GM19438 (cell line): ENCODE measurements at regions not wholly inside any gene's neighbourhood (a gene's known extent, or its start where the extent isn't known, plus 50 kb on each side); places are given as distances from the start of the nearest gene placed in this dataset.

ENCODE experiments used
- ATAC-seq: cut with Tn5 transposase; IDR thresholded peaks from one replicate; pipeline ENCODE4 v1.9.1; 2021; ENCODE audit warnings: low read depth; ENCODE audit not compliant: unreplicated experiment

DNA sequence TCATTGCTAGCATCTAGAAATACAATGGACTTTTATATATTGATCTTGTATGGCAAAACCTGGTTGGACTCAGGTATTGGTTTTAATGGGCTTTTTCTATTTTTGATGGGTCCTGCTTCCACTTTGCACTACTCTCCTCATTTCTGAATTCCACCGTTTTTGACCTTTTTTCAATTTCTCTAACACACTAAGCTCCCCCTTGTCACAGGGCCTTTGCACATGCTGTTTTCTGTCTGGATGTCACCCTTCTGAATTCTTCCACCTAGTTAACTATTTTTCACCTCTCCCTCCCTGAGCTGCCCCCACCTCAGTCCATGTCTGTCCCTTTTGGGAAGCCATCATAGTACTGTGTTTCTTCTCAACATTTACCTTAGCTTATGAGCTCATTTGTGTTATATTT is 112.7 kb upstream of the FRMD6 start:
- no peak for ATAC-seq

- no peak for ATAC-seq
Observed at GRCh38 chr14:51539571-51540037, 112.1 kb upstream of the FRMD6 start.

GRCh38 chr14:51540364-51540763 is 111.3 kb upstream of the FRMD6 start:
- ATAC-seq = no peak

- ATAC-seq = no peak
Observed at GRCh38 chr14:51544471-51544870, 107.2 kb upstream of the FRMD6 start.

GRCh38 chr14:51544901-51545300 is 106.8 kb upstream of the FRMD6 start:
- no peak for ATAC-seq

DNA sequence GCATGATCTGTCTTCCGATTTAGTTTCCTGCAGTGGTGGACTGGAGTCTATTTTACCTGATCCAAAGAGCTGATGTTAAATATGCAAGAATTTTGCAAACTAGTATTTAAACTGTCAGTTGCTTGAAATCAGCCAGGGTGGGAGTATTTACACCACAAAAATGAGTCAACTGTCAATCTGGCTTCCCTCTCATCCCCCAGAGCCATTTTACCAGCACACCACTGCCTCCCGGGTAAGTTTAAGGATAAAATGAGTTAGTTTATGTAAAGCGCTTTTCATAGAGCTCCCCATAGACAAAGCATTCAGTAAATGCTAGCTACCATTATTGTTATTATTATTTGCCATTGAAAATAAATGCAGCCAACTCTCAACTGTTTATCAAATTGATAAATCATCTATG is 106.3 kb upstream of the FRMD6 start:
- no peak for ATAC-seq

GRCh38 chr14:51546099-51546498 is 105.6 kb upstream of the FRMD6 start:
- ATAC-seq = no peak

GRCh38 chr14:51546603-51547258 is 105.0 kb upstream of the FRMD6 start:
- ATAC-seq = no peak

DNA sequence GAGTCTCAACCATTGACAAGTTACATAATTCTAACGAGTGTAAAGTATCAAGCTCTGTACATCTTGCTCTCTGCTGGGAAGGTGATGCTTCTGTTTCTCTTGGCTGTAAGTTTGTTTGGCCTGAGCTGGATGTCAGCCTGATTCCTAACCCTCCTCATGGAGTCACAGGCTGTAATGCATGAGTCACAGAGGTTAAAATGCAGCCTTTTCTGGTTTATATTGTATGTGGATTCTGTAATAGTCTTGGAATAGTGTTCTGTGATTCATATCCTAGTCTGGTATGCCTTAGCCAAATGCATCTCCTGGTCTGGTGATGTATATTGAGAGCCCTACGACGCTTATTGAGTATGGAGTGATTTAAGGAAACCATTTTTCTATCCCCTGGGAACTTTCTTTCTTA is 104.5 kb upstream of the FRMD6 start:
- no peak for ATAC-seq

DNA sequence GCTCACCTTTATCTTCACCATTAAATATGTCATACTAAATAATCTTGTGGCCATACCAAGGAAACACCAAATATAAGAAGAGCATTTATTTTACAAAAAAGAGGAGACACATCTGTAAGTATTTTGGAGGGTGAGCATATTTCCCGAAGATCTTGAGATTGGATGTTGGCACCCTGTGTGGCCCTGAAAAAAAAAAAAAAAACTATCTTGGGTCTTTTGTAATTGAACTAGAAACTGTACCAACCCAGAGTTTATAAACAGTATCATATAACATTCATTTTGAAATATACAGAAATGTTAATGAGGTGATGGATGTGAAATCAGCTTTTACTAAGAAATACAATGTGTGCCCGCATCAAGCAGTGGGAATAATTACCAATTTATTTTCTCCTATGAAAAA is 104.0 kb upstream of the FRMD6 start:
- no peak for ATAC-seq

DNA sequence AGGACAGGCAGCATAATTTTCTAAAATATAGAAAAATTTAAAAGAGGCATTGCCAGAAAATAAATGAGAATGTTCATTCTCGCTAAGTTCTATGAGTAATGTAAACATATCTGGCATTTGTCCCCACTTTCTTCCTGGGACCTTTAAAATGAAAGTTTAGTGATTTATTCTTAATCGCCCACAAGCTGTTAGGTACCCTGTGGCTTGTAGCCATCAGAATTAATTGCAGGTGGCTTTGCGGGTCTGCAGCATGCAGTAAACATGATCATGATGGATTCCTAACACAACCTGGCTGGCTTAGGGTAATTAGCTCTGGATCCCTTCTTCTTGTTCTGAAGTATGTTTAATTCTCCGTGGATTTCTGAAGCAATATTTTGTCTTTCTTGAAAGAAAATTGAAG is 103.5 kb upstream of the FRMD6 start:
- no peak for ATAC-seq

- ATAC-seq = no peak
Observed at GRCh38 chr14:51550636-51551035, 101.1 kb upstream of the FRMD6 start.

- no peak for ATAC-seq
Observed at GRCh38 chr14:51552275-51552674, 99.4 kb upstream of the FRMD6 start.

GRCh38 chr14:51552768-51553404 is 98.8 kb upstream of the FRMD6 start:
- no peak for ATAC-seq

GRCh38 chr14:51554339-51554920 is 97.3 kb upstream of the FRMD6 start:
- ATAC-seq = no peak

DNA sequence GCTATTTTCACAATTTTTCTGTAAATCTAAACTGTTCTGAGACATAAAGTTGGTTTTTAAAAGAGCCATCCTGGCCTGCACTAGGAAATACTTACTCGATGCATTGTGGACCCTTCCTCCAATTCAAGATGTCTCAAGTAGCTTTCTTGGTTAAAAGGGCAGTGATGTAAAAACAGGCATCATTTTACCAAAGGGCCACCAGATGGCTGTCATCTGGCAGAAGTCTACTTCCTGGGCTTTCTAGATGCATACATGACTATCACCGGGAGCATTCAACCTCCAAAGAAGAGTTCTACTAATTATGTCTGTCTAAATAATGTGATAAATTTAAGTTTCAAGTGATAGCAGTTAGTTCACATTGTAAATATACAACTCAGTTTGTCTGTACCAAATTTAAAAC is 96.8 kb upstream of the FRMD6 start:
- no peak for ATAC-seq

- ATAC-seq = no peak
Observed at GRCh38 chr14:51561141-51561540, 90.6 kb upstream of the FRMD6 start.

DNA sequence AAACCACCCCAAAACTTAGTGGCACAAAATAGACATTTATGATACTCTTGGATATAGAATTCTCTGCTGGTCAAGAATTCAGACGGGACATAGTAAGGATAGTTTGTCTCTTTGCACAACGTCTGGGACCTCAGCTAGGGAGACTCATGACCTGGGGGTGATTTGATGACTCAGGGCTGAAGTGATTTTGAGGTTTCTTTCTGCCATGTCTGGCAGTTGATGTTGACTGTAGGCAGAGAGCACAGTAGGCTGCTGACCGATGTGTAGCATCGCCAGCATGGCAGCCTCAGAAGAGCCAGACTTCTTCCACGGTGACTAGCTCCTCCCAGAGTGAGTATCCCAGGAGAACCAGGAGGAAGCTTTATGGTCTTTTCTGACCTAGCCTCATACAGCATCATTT is 88.9 kb upstream of the FRMD6 start:
- ATAC-seq = no peak

GRCh38 chr14:51563560-51563959 is 88.2 kb upstream of the FRMD6 start:
- ATAC-seq = no peak

DNA sequence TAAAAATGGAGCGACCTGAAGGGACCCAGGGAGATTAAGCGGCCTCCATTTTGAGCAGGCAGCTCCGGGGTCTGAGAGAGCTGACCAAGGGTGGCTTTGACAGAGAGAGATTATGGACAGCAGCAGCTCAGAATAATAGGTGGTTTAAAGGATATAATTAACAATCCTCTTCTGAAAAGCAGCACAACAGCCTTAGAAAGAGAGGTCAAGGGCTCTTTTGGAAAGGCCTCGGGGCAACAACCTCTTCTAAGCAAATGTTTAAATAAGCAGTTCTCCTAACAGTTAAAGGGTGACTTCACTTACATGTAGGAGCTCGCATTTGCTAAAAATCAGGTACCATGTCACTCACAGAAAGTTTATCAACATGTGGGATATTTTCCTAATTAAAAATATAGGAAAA is 87.2 kb upstream of the FRMD6 start:
- ATAC-seq = no peak

DNA sequence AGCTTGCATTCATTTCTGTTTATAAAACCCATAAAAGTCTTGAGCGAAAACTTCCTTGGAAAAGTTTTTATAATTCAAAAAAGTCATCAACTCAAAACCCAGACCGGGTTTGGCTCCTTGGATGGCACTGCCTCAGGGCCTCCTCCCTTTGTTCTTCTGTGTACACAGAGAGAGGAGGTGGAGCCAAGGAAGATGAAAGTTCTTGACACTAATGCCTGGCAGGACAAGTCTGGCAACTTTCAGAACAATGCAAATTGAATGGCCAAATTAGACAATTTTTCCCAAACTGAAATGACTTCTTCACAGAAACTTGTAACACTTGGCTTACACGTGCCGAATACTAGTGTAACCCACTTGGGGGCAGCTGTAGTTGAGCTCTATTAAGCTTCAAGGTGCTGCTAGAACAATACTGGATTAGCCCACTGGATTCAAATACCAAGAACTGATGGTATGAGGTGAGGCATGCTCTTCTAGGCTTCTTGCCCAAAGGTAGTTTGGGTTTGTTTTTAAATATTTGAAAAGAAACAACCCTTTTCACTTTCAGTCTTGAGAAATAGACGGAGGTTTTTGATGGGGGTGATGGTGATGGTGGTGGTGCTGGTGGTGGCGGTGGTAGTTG is 86.6 kb upstream of the FRMD6 start:
- no peak for ATAC-seq
